ENCODE measurements at regions not wholly inside any gene's neighbourhood (a gene's known extent, or its start where the extent isn't known, plus 50 kb on each side); places are given as distances from the start of the nearest gene placed in this dataset.

DNA sequence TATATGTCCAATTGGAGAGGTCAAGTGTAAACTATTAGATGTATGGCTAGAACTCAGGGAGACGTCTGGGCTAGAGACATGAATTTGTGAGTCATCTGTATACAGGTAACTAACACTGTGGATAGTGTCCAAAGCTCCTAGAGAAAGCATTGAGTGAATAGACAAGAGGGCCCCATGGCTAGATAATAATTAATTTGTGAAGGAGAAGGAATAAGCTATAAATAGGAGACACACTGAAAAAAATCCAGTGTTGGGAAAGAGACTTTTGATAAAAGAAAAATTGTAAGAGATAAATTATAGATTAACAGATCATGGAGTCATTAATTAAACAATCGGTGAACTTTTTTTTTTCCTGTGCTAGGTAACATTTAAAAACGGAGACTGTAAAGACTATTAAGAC is 326.6 kb upstream of the PRICKLE1 start:
- 43 to 54% methylated on average over 3 of the region's 3 CpGs for WGBS, 2 donors

DNA sequence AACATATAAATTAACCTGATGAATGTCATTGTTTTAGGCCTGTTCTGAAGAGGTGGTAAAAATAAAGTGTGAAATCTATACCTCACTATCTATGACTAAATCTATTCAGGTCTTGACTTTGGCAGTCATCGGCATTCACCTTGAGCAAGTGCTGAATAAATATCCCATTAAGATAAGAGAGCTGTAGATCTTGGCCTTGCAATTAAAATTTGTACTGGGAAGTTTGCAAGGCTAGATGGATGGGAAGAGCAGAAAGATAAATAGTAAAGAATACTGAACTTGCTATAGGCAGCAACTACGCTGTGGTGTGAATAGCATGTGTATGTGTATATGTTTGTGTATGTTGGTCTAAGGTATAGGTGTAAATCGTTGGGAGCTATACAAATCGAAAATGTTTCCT is 325.9 kb upstream of the PRICKLE1 start:
- Histone ChIP-seq H3K4me3 (no peak overlapping the region), H3K9me3 (ENCODE audit: control insufficient read depth in 4 of 4, insufficient read depth in 3 of 4, low read length in 3 of 4) (no peaks in the 10 kb centered on the region), H3K9ac (ENCODE audit: insufficient read depth in 1 of 2, low read length in 2 of 2) (no peak overlapping the region), H3K36me3 (ENCODE audit: control insufficient read depth in 4 of 4, insufficient read depth in 4 of 4, low read length in 4 of 4) (no peaks in the 10 kb centered on the region), H3K27ac (ENCODE audit: low read depth in 1 of 2, low read length in 1 of 2) (no peak overlapping the region), H3K27me3 (ENCODE audit: control insufficient read depth in 3 of 3, insufficient read depth in 3 of 3, low read length in 2 of 3) (no peaks in the 10 kb centered on the region), H3K4me1 (ENCODE audit: control insufficient read depth in 5 of 5, insufficient read depth in 5 of 5, low read length in 5 of 5) (no peaks in the 10 kb centered on the region)
- TF ChIP-seq, protein P1, sequence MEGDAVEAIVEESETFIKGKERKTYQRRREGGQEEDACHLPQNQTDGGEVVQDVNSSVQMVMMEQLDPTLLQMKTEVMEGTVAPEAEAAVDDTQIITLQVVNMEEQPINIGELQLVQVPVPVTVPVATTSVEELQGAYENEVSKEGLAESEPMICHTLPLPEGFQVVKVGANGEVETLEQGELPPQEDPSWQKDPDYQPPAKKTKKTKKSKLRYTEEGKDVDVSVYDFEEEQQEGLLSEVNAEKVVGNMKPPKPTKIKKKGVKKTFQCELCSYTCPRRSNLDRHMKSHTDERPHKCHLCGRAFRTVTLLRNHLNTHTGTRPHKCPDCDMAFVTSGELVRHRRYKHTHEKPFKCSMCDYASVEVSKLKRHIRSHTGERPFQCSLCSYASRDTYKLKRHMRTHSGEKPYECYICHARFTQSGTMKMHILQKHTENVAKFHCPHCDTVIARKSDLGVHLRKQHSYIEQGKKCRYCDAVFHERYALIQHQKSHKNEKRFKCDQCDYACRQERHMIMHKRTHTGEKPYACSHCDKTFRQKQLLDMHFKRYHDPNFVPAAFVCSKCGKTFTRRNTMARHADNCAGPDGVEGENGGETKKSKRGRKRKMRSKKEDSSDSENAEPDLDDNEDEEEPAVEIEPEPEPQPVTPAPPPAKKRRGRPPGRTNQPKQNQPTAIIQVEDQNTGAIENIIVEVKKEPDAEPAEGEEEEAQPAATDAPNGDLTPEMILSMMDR (IDR thresholded peaks at IDR 0.05; ENCODE audit: control extremely low read depth, extremely low read depth), result no peak
- no peak for ATAC-seq (ENCODE audit: insufficient read depth, low FRiP score)
- WGBS, 2 donors, result 71 to 83% methylated on average over 4 of the region's 4 CpGs
- DNase-seq, result peak in 1 of 3 donors; percentile 20

More for the DNA sequence above, 326.6 kb upstream of the PRICKLE1 start:
- DNase-seq (no peak), ATAC-seq (ENCODE audit: insufficient read depth, low FRiP score) (no peak)
- Histone ChIP-seq H3K4me3 (no peak overlapping the region), H3K4me1 (ENCODE audit: control insufficient read depth in 5 of 5, insufficient read depth in 5 of 5, low read length in 5 of 5) (peaks cover 0 to 3% (median 0%) of the 10 kb centered on the region in 5 donors), H3K9ac (ENCODE audit: insufficient read depth in 1 of 2, low read length in 2 of 2) (no peak overlapping the region), H3K27ac (ENCODE audit: low read depth in 1 of 2, low read length in 1 of 2) (no peak overlapping the region), H3K27me3 (ENCODE audit: control insufficient read depth in 3 of 3, insufficient read depth in 3 of 3, low read length in 2 of 3) (no peaks in the 10 kb centered on the region), H3K9me3 (ENCODE audit: control insufficient read depth in 4 of 4, insufficient read depth in 3 of 4, low read length in 3 of 4) (no peaks in the 10 kb centered on the region), H3K36me3 (ENCODE audit: control insufficient read depth in 4 of 4, insufficient read depth in 4 of 4, low read length in 4 of 4) (no peaks in the 10 kb centered on the region)
- TF ChIP-seq, protein P1 (IDR thresholded peaks at IDR 0.05; ENCODE audit: control extremely low read depth, extremely low read depth), result no peak

DNA sequence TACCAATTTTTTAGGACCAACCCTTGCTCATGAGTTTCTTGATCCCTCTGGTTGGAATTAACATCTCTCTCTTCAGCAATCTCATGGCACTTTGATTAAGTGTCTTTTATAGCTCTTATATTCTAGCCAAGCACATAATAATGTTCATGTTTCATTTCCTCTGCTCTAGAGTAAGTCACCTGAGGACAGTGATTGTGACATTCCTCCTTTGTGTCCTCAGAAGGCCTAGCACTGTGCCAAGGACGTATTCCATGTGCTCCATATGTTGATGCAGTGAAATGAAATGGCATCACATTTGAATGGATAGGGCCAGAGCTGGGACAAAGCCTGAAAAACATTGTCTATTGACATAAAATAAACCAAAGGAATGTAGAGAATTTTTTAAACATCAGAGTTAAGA is 322.8 kb upstream of the PRICKLE1 start:
- 63 to 82% methylated on average over 1 of the region's 1 CpG for WGBS, 2 donors
- no peaks in the 10 kb centered on the region for H3K4me1 ChIP-seq (ENCODE audit: control insufficient read depth in 5 of 5, insufficient read depth in 5 of 5, low read length in 5 of 5)
- no peaks in the 10 kb centered on the region for H3K27me3 ChIP-seq (ENCODE audit: control insufficient read depth in 3 of 3, insufficient read depth in 3 of 3, low read length in 2 of 3)
- no peaks in the 10 kb centered on the region for H3K9me3 ChIP-seq (ENCODE audit: control insufficient read depth in 4 of 4, insufficient read depth in 3 of 4, low read length in 3 of 4)
- TF ChIP-seq, protein P1 (IDR thresholded peaks at IDR 0.05; ENCODE audit: control extremely low read depth, extremely low read depth), result no peak
- H3K36me3 ChIP-seq (ENCODE audit: control insufficient read depth in 4 of 4, insufficient read depth in 4 of 4, low read length in 4 of 4), result no peaks in the 10 kb centered on the region
- ATAC-seq (ENCODE audit: insufficient read depth, low FRiP score) (no peak), DNase-seq (peak in 1 of 3 donors; percentile 24)
- H3K9ac ChIP-seq (ENCODE audit: insufficient read depth in 1 of 2, low read length in 2 of 2), result no peak overlapping the region
- no peak overlapping the region for H3K4me3 ChIP-seq
- no peak overlapping the region for H3K27ac ChIP-seq (ENCODE audit: low read depth in 1 of 2, low read length in 1 of 2)

DNA sequence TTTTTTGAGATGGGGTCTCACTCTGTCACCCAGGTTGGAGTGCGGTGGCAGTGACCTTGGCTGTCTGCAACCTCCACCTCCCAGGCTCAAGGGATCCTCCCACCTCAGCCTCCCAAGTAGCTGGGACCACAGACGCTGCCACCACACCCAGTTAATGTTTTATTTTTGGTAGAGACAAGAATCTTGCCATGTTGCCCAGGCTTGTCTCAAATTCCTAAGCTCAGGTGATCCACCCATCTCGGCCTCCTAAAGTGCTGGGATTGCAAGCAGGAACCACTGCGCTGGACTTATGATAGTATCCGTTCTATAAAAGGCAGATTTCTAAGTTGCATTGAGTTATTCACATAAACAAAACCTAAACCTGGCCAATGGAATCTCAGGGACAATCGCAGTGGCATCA is 321.1 kb upstream of the PRICKLE1 start:
- TF ChIP-seq, protein P1 (IDR thresholded peaks at IDR 0.05; ENCODE audit: control extremely low read depth, extremely low read depth), result no peak
- Histone ChIP-seq H3K27ac (ENCODE audit: low read depth in 1 of 2, low read length in 1 of 2) (no peak overlapping the region), H3K4me1 (ENCODE audit: control insufficient read depth in 5 of 5, insufficient read depth in 5 of 5, low read length in 5 of 5) (no peaks in the 10 kb centered on the region), H3K9ac (ENCODE audit: insufficient read depth in 1 of 2, low read length in 2 of 2) (no peak overlapping the region), H3K27me3 (ENCODE audit: control insufficient read depth in 3 of 3, insufficient read depth in 3 of 3, low read length in 2 of 3) (no peaks in the 10 kb centered on the region), H3K36me3 (ENCODE audit: control insufficient read depth in 4 of 4, insufficient read depth in 4 of 4, low read length in 4 of 4) (no peaks in the 10 kb centered on the region), H3K9me3 (ENCODE audit: control insufficient read depth in 4 of 4, insufficient read depth in 3 of 4, low read length in 3 of 4) (peaks cover 0 to 2% (median 0%) of the 10 kb centered on the region in 4 donors), H3K4me3 (no peak overlapping the region)
- DNase-seq (no peak), ATAC-seq (ENCODE audit: insufficient read depth, low FRiP score) (no peak)
- WGBS, 2 donors, result 59 to 88% methylated on average over 6 of the region's 6 CpGs

Measured in lung (tissue), 11 donors.